ENCODE measurements at regions not wholly inside any gene's neighbourhood (a gene's known extent, or its start where the extent isn't known, plus 50 kb on each side); places are given as distances from the start of the nearest gene placed in this dataset.
"Not testable (repeated sequence)": the region's sequence is repeated elsewhere in the genome, so short reads cannot be mapped to it uniquely, and the experiment has no call there.

GRCh38 chr3:20637729-20638128, 451.7 kb upstream of the SGO1 start:
- TF ChIP-seq CTCF (IDR thresholded peaks at IDR 0.05), result no peak
- Histone ChIP-seq H3K36me3 (no peaks in the 10 kb centered on the region), H3K27me3 (no peaks in the 10 kb centered on the region), H3K27ac (no peak overlapping the region), H3K4me3 (no peak overlapping the region), H3K9me3 (no peaks in the 10 kb centered on the region), H3K4me1 (no peaks in the 10 kb centered on the region)
- ATAC-seq (peak; percentile 34), DNase-seq (peak in 1 of 4 donors; percentile 10)
- intact Hi-C loops (cut with DNase I), result no loop called here

DNA sequence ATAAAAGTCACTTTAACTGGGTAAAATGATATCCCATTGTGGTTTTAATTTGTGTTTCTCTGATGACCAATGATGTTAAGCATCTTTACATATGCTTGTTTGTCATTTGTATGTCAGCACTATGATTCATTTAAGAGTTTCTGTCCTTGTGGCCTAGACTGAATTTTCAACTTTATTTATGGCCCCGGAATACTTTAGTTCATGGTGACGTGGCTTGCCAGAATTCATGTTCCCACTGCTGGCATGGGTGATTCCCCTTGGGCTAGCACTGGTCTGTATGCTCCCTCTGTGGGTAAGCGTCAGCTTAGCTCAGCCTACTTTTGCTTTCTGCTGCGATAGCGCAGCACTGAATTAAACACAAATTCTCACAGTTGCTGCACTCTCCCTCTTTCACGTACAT, 436.3 kb upstream of the SGO1 start:
- Histone ChIP-seq H3K36me3 (no peaks in the 10 kb centered on the region), H3K9me3 (peaks cover 0 to 17% of the 10 kb centered on the region in 2 donors), H3K4me3 (no peak overlapping the region), H3K4me1 (no peaks in the 10 kb centered on the region), H3K27me3 (no peaks in the 10 kb centered on the region), H3K27ac (no peak overlapping the region)
- intact Hi-C loops (cut with DNase I), result no loop called here
- ATAC-seq (no peak), DNase-seq (no peak)
- TF ChIP-seq CTCF (IDR thresholded peaks at IDR 0.05), result no peak

DNA sequence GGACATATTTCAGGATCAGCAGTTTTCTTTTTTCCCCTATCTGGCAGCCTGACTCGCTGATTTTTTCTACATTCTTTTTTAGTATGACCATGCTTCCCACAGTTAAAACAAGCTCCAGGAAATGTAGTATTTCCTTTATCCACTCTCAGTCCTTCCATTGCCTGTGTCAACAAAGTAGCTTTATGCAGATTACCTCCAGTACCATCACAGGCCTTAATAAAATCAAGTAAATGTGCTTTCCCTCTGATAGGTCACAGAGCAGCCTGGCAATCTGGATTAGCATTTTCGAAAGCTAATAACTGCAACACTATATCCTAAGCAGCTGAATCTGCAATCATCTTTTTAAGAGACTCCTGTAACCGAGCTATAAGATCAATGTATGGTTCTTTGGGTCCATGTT, 432.6 kb upstream of the SGO1 start:
- H3K27me3 ChIP-seq; intact Hi-C loops (cut with DNase I); H3K4me3 ChIP-seq; ATAC-seq; H3K36me3 ChIP-seq; DNase-seq; H3K4me1 ChIP-seq; H3K27ac ChIP-seq: not testable (repeated sequence)
- peaks cover 0 to 43% of the 10 kb centered on the region in 2 donors for H3K9me3 ChIP-seq

GRCh38 chr3:20618181-20618580, 432.2 kb upstream of the SGO1 start:
- H3K27ac ChIP-seq; ATAC-seq; intact Hi-C loops (cut with DNase I); H3K36me3 ChIP-seq; H3K27me3 ChIP-seq; H3K4me1 ChIP-seq; H3K4me3 ChIP-seq: not testable (repeated sequence)
- DNase-seq, result peak in 1 of 4 donors; percentile 15
- H3K9me3 ChIP-seq, result peaks cover 0 to 47% of the 10 kb centered on the region in 2 donors

- H3K36me3 ChIP-seq; H3K27ac ChIP-seq; H3K4me1 ChIP-seq; intact Hi-C loops (cut with DNase I); DNase-seq; H3K4me3 ChIP-seq; H3K27me3 ChIP-seq; ATAC-seq: not testable (repeated sequence)
- H3K9me3 ChIP-seq, result peaks cover 0 to 66% of the 10 kb centered on the region in 2 donors
These were observed 430.0 kb upstream of the SGO1 start for GRCh38 chr3:20615982-20616381.

- intact Hi-C loops (cut with DNase I), result no loop called here
- H3K36me3 ChIP-seq, result no peaks in the 10 kb centered on the region
- no peak overlapping the region for H3K27ac ChIP-seq
- H3K4me3 ChIP-seq, result no peak overlapping the region
- DNase-seq (no peak), ATAC-seq (no peak)
- peaks cover 0 to 61% of the 10 kb centered on the region in 2 donors for H3K9me3 ChIP-seq
- TF ChIP-seq CTCF (IDR thresholded peaks at IDR 0.05), result no peak
- no peaks in the 10 kb centered on the region for H3K4me1 ChIP-seq
- no peaks in the 10 kb centered on the region for H3K27me3 ChIP-seq
These were observed 422.2 kb upstream of the SGO1 start for GRCh38 chr3:20608054-20608738.

DNA sequence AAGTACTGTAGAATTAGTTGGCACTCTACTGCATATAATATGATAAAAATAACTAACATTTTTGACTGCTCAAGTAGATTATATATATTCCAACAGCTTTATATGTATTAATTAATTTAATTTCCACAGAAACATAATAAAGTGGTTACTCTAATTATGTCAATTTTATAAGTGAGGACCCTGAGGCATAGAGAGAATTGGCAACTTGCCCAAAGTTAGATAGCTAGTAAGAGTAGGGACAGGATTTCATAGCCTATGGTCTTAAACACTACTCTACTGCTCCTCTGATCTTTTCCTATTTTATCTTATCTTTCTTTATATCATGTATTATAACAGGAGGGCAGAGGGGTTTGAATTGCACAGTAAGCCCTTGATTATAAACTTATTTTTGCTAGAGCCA, 418.7 kb upstream of the SGO1 start:
- H3K27me3 ChIP-seq, result no peaks in the 10 kb centered on the region
- no peak for TF ChIP-seq CTCF (IDR thresholded peaks at IDR 0.05)
- DNase-seq, result no peak

More for the DNA sequence above, 418.7 kb upstream of the SGO1 start:
- H3K27ac ChIP-seq, result no peak overlapping the region
- H3K4me3 ChIP-seq, result no peak overlapping the region
- H3K36me3 ChIP-seq, result no peaks in the 10 kb centered on the region
- no peak for ATAC-seq
- no peaks in the 10 kb centered on the region for H3K4me1 ChIP-seq
- peaks cover 0 to 46% of the 10 kb centered on the region in 2 donors for H3K9me3 ChIP-seq
- intact Hi-C loops (cut with DNase I), result no loop called here

All from left lung (tissue), 4 donors.